ENCODE measurements at regions not wholly inside any gene's neighbourhood (a gene's known extent, or its start where the extent isn't known, plus 50 kb on each side); places are given as distances from the start of the nearest gene placed in this dataset.

GRCh38 chr18:60976976-60977375 lies 356.3 kb upstream of the CDH20 start (continued):
- TF ChIP-seq CHD7 (IDR thresholded peaks at IDR 0.05; ENCODE audit: low read depth, low read length) (no peak), TAF7 (tag; IDR thresholded peaks at IDR 0.05) (no peak), ZNF41 (CRISPR knock-in tag; conservative IDR thresholded peaks at IDR 0.05) (no peak), KLF16 (IDR thresholded peaks at IDR 0.05) (no peak), ZNF449 (CRISPR knock-in tag; IDR thresholded peaks at IDR 0.05) (no peak), TSHZ1 (CRISPR knock-in tag; IDR thresholded peaks at IDR 0.05) (no peak)
